ENCODE measurements at regions not wholly inside any gene's neighbourhood (a gene's known extent, or its start where the extent isn't known, plus 50 kb on each side); places are given as distances from the start of the nearest gene placed in this dataset.
"Not testable (repeated sequence)": the region's sequence is repeated elsewhere in the genome, so short reads cannot be mapped to it uniquely, and the experiment has no call there.

DNA sequence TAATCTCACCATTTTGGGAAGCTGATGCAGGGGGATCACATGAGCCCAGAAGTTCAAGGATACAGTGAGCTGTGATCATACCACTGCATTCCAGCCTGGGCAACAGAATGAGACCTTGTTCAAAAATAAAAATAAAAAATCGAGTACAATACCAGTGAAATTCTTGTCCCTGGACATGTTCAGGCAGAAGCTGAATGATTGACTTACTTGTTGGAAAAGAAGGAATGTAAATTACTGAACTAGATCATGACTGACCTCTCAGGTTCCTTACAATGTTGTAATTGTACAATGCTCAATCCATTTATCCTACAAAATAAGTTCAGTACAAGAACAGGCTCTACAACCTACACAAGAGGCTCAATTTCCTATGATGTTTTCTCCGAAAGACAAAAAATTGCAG, 1010.4 kb downstream of the TLE1 start:
- WGBS: 86% methylated on average over 2 of the region's 2 CpGs
- H3K36me3 ChIP-seq (ENCODE audit: control insufficient read depth in 2 of 2, insufficient read depth in 2 of 2, low read length in 1 of 2): no peaks in the 10 kb centered on the region
- no peak for DNase-seq (ENCODE audit: low read depth in 6 of 9, low spot score in 9 of 9)
- H3K27me3 ChIP-seq (ENCODE audit: control insufficient read depth in 2 of 2, insufficient read depth in 1 of 2, low read length in 1 of 2): no peaks in the 10 kb centered on the region
- no peaks in the 10 kb centered on the region for H3K4me1 ChIP-seq (ENCODE audit: control insufficient read depth in 2 of 2, insufficient read depth in 2 of 2, low read length in 2 of 2)
- H3K4me3 ChIP-seq (ENCODE audit: low read length in 2 of 2): no peak overlapping the region
- H3K27ac ChIP-seq (ENCODE audit: low read depth in 1 of 2, low read length in 1 of 2): no peak overlapping the region
- no peaks in the 10 kb centered on the region for H3K9me3 ChIP-seq (ENCODE audit: control insufficient read depth in 2 of 2, insufficient read depth in 1 of 2, low read length in 1 of 2)

DNA sequence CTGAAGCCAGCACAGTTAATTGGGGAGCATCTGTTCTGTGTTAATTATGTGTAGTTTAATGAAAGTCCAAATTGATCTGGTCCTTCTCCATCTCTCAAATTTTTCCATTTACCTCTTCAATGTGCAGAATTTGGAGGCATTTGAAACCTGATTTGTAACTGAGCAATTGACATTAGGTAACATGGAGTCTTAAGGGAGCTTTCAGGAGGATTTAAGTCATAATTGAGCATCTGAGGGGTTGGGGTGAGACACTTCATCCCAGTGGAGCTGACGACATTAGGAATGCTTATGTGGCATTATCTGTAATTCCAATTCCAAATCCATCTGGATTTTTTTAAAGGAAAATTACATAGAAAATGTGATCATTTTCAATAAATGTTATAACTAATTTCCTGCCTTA, 1015.9 kb downstream of the TLE1 start:
- 97% methylated on average over 1 of the region's 1 CpG for WGBS
- H3K4me3 ChIP-seq (ENCODE audit: low read length in 2 of 2): no peak overlapping the region
- no peak overlapping the region for H3K27ac ChIP-seq (ENCODE audit: low read depth in 1 of 2, low read length in 1 of 2)
- H3K36me3 ChIP-seq (ENCODE audit: control insufficient read depth in 2 of 2, insufficient read depth in 2 of 2, low read length in 1 of 2): no peaks in the 10 kb centered on the region
- no peaks in the 10 kb centered on the region for H3K27me3 ChIP-seq (ENCODE audit: control insufficient read depth in 2 of 2, insufficient read depth in 1 of 2, low read length in 1 of 2)
- DNase-seq (ENCODE audit: low read depth in 6 of 9, low spot score in 9 of 9): no peak
- no peaks in the 10 kb centered on the region for H3K4me1 ChIP-seq (ENCODE audit: control insufficient read depth in 2 of 2, insufficient read depth in 2 of 2, low read length in 2 of 2)
- H3K9me3 ChIP-seq (ENCODE audit: control insufficient read depth in 2 of 2, insufficient read depth in 1 of 2, low read length in 1 of 2): peaks cover 2 to 4% of the 10 kb centered on the region in 2 donors

DNA sequence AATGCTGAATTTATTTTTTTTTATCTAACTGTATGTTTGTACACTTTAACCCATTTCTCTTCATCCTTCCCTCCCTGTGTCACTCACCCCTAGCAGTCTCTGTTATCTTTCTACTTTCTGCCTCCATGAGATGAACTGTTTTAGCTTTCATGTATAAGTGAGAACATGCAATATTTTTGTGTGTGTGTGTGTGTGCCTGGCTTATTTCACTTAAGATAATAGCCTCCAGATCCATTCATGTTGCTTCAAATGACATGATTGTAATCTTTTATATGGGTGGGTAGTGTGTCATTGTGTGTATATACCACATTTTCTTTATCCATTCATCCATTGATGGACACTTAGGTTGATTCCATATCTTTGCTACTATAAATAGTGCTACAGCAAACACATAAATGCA, 1023.9 kb downstream of the TLE1 start:
- Histone ChIP-seq H3K4me3 (ENCODE audit: low read length in 2 of 2) (no peak overlapping the region), H3K4me1 (ENCODE audit: control insufficient read depth in 2 of 2, insufficient read depth in 2 of 2, low read length in 2 of 2) (no peaks in the 10 kb centered on the region), H3K27ac (ENCODE audit: low read depth in 1 of 2, low read length in 1 of 2) (no peak overlapping the region), H3K27me3 (ENCODE audit: control insufficient read depth in 2 of 2, insufficient read depth in 1 of 2, low read length in 1 of 2) (no peaks in the 10 kb centered on the region), H3K36me3 (ENCODE audit: control insufficient read depth in 2 of 2, insufficient read depth in 2 of 2, low read length in 1 of 2) (no peaks in the 10 kb centered on the region), H3K9me3 (ENCODE audit: control insufficient read depth in 2 of 2, insufficient read depth in 1 of 2, low read length in 1 of 2) (peaks cover 2 to 4% of the 10 kb centered on the region in 2 donors)
- no peak for DNase-seq (ENCODE audit: low read depth in 6 of 9, low spot score in 9 of 9)

DNA sequence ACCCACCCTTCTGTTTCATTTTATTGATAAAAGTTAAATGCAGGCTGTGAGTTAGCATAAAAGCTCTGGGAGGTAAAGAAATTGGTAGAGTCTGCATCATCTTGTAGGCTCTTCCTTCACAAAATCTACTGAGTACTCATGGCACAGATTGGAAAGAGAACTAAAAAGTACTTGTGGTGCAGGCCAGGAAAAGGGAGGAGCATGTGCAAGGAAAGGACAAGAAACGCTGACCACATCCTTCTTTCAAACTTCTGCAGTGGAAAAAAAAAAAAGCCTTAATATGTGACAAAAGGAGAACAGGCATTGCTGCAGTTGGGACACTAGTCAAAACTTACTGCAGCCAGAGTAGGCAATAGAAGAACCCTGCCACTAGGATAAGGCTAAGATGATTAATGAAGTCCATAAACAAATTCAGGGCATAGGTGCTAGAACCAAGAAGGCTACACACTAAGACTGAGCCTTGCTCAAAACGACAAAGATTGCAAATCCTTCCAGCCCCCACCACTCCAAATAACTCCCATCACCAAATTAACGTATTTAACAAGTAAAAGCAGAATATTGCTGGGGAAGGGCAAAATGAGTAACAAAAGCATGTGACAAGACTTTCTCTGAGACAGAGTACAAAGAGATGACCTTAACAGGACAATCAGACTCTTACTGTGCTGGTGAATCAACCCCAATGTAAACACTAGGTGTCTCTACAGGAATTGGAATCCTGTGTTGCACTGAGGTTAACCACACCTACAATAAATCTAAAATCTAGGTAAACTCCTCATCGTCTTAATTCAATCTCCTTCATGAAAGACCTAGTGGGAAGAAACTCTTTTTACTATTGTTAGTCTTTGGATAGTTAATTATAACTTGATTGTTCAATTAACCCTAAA, 1024.8 kb downstream of the TLE1 start:
- Histone ChIP-seq H3K4me3 (ENCODE audit: low read length in 2 of 2) (no peak overlapping the region), H3K36me3 (ENCODE audit: control insufficient read depth in 2 of 2, insufficient read depth in 2 of 2, low read length in 1 of 2) (no peaks in the 10 kb centered on the region), H3K9me3 (ENCODE audit: control insufficient read depth in 2 of 2, insufficient read depth in 1 of 2, low read length in 1 of 2) (peaks cover 0 to 2% of the 10 kb centered on the region in 2 donors), H3K27me3 (ENCODE audit: control insufficient read depth in 2 of 2, insufficient read depth in 1 of 2, low read length in 1 of 2) (no peaks in the 10 kb centered on the region), H3K4me1 (ENCODE audit: control insufficient read depth in 2 of 2, insufficient read depth in 2 of 2, low read length in 2 of 2) (no peaks in the 10 kb centered on the region), H3K27ac (ENCODE audit: low read depth in 1 of 2, low read length in 1 of 2) (no peak overlapping the region)
- no peak for DNase-seq (ENCODE audit: low read depth in 6 of 9, low spot score in 9 of 9)
- 6% methylated on average over 4 of the region's 4 CpGs for WGBS

DNA sequence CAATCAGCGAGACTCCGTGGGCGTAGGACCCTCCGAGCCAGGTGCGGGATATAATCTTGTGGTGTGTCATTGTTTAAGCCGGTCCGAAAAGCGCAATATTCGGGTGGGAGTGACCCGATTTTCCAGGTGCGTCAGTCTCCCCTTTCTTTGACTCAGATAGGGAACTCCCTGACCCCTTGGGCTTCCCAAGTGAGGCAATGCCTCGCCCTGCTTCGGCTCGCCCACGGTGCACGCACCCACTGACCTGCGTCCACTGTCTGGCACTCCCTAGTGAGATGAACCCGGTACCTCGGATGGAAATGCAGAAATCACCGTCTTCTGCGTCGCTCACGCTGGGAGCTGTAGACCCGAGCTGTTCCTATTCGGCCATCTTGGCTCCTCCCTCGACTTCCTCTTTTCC, 1029.6 kb downstream of the TLE1 start:
- H3K36me3 ChIP-seq (ENCODE audit: control insufficient read depth in 2 of 2, insufficient read depth in 2 of 2, low read length in 1 of 2); H3K9me3 ChIP-seq (ENCODE audit: control insufficient read depth in 2 of 2, insufficient read depth in 1 of 2, low read length in 1 of 2); H3K4me3 ChIP-seq (ENCODE audit: low read length in 2 of 2); H3K27me3 ChIP-seq (ENCODE audit: control insufficient read depth in 2 of 2, insufficient read depth in 1 of 2, low read length in 1 of 2); H3K27ac ChIP-seq (ENCODE audit: low read depth in 1 of 2, low read length in 1 of 2); DNase-seq (ENCODE audit: low read depth in 6 of 9, low spot score in 9 of 9); H3K4me1 ChIP-seq (ENCODE audit: control insufficient read depth in 2 of 2, insufficient read depth in 2 of 2, low read length in 2 of 2): not testable (repeated sequence)
- WGBS: 97% methylated on average over 26 of the region's 26 CpGs

DNA sequence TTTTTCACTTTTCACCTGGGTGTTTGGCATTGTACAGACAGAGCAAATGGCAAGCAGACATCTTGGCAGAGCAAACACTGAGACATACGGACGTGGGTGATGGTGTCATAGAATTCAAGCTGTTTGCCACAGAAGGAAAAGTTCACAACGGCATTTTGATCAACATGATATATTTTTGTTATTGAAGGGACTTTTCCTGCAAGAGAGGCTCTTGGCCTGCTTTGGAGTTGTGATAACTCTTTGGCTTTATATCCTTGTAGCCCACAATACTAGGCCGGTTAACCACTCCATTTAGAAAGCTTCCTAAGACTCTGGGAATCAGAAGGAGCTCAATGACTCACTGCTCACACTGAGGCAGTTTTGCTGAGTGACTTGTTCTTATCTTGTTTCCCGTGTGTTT, 1038.3 kb downstream of the TLE1 start:
- Histone ChIP-seq H3K27me3 (ENCODE audit: control insufficient read depth in 2 of 2, insufficient read depth in 1 of 2, low read length in 1 of 2) (no peaks in the 10 kb centered on the region), H3K4me1 (ENCODE audit: control insufficient read depth in 2 of 2, insufficient read depth in 2 of 2, low read length in 2 of 2) (no peaks in the 10 kb centered on the region), H3K9me3 (ENCODE audit: control insufficient read depth in 2 of 2, insufficient read depth in 1 of 2, low read length in 1 of 2) (no peaks in the 10 kb centered on the region), H3K27ac (ENCODE audit: low read depth in 1 of 2, low read length in 1 of 2) (no peak overlapping the region), H3K4me3 (ENCODE audit: low read length in 2 of 2) (no peak overlapping the region), H3K36me3 (ENCODE audit: control insufficient read depth in 2 of 2, insufficient read depth in 2 of 2, low read length in 1 of 2) (no peaks in the 10 kb centered on the region)
- WGBS: 90% methylated on average over 5 of the region's 5 CpGs
- no peak for DNase-seq (ENCODE audit: low read depth in 6 of 9, low spot score in 9 of 9)

DNA sequence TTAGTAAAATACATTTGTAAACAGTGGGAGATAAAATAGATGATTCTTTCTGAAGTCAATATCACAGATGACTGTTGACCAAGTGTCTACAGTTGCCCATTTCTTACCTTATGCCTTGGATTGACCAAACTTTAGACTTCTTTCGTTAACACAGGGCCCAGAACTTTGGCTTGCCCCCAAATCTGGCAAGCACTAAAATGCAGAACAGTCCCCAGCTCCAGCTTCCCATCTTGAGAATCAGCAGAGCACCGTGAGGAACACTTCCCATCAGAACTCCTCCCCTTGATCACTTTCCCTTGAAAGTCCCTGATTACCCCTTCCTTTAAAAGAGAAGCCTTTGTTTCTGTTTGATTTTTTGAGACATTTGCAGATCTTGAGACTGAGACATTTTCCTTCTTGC, 1039.9 kb downstream of the TLE1 start:
- Histone ChIP-seq H3K4me1 (ENCODE audit: control insufficient read depth in 2 of 2, insufficient read depth in 2 of 2, low read length in 2 of 2) (no peaks in the 10 kb centered on the region), H3K4me3 (ENCODE audit: low read length in 2 of 2) (no peak overlapping the region), H3K9me3 (ENCODE audit: control insufficient read depth in 2 of 2, insufficient read depth in 1 of 2, low read length in 1 of 2) (no peaks in the 10 kb centered on the region), H3K27ac (ENCODE audit: low read depth in 1 of 2, low read length in 1 of 2) (no peak overlapping the region), H3K36me3 (ENCODE audit: control insufficient read depth in 2 of 2, insufficient read depth in 2 of 2, low read length in 1 of 2) (no peaks in the 10 kb centered on the region), H3K27me3 (ENCODE audit: control insufficient read depth in 2 of 2, insufficient read depth in 1 of 2, low read length in 1 of 2) (no peaks in the 10 kb centered on the region)
- 91% methylated on average over 2 of the region's 2 CpGs for WGBS
- DNase-seq (ENCODE audit: low read depth in 6 of 9, low spot score in 9 of 9): no peak

DNA sequence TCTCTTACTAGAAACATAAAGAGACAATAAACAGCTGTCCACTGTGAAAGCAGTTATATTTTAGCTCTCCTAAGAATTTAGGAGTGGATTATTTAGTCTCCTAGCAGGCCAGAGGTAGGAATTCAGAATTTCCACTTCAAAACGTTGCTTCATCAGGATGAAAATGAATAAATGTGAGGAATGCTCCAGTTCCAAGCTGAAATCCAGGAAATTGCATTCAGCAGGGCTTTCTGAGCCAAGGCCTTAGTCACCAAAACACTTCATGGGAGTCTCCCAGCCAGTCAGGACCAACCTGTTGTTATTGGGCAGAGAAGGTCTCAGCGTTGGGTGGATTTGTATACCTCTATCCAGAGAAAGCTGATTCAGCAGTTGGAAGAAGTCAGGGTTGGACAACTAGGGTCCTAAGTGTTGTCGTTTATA, 1040.3 kb downstream of the TLE1 start:
- H3K27ac ChIP-seq (ENCODE audit: low read depth in 1 of 2, low read length in 1 of 2): no peak overlapping the region

DNA sequence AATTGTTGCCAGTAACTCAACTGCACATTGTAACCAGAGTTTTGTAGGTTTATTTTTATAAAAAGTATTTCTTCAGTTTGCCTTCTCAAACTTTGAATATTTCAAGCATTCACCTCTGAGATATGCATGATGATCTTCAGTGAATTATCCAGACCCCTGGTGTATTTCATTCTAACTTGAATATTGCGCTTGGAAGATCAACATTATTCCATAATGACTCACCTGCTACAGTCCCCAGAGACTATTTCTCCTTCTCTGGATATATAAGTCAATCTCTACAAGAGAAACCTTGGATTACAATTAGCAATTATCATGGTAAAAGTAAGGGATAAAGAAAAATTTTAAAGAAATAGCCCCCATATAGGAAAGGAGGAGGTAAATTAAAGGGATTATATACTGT, 1041.0 kb downstream of the TLE1 start:
- Histone ChIP-seq H3K27me3 (ENCODE audit: control insufficient read depth in 2 of 2, insufficient read depth in 1 of 2, low read length in 1 of 2) (no peaks in the 10 kb centered on the region), H3K36me3 (ENCODE audit: control insufficient read depth in 2 of 2, insufficient read depth in 2 of 2, low read length in 1 of 2) (no peaks in the 10 kb centered on the region), H3K9me3 (ENCODE audit: control insufficient read depth in 2 of 2, insufficient read depth in 1 of 2, low read length in 1 of 2) (no peaks in the 10 kb centered on the region), H3K4me1 (ENCODE audit: control insufficient read depth in 2 of 2, insufficient read depth in 2 of 2, low read length in 2 of 2) (no peaks in the 10 kb centered on the region), H3K4me3 (ENCODE audit: low read length in 2 of 2) (no peak overlapping the region), H3K27ac (ENCODE audit: low read depth in 1 of 2, low read length in 1 of 2) (no peak overlapping the region)
- 92% methylated on average over 1 of the region's 1 CpG for WGBS
- no peak for DNase-seq (ENCODE audit: low read depth in 6 of 9, low spot score in 9 of 9)

More for the DNA sequence above, 1040.3 kb downstream of the TLE1 start:
- Histone ChIP-seq H3K4me3 (ENCODE audit: low read length in 2 of 2) (no peak overlapping the region), H3K36me3 (ENCODE audit: control insufficient read depth in 2 of 2, insufficient read depth in 2 of 2, low read length in 1 of 2) (no peaks in the 10 kb centered on the region), H3K4me1 (ENCODE audit: control insufficient read depth in 2 of 2, insufficient read depth in 2 of 2, low read length in 2 of 2) (no peaks in the 10 kb centered on the region), H3K9me3 (ENCODE audit: control insufficient read depth in 2 of 2, insufficient read depth in 1 of 2, low read length in 1 of 2) (no peaks in the 10 kb centered on the region), H3K27me3 (ENCODE audit: control insufficient read depth in 2 of 2, insufficient read depth in 1 of 2, low read length in 1 of 2) (no peaks in the 10 kb centered on the region)
- 77% methylated on average over 3 of the region's 3 CpGs for WGBS
- no peak for DNase-seq (ENCODE audit: low read depth in 6 of 9, low spot score in 9 of 9)
